OCI-LY3 (cell line): ENCODE measurements at regions not wholly inside any gene's neighbourhood (a gene's known extent, or its start where the extent isn't known, plus 50 kb on each side); places are given as distances from the start of the nearest gene placed in this dataset.

Experiments used
- H2AFZ ChIP-seq: fragments of 200-600, 300-600 bp; shearing (Covaris generic); 2 replicates; pipeline ENCODE4 v1.6.0; 2014; ENCODE audit warnings: antibody characterized with exemption, low read depth, low read length
- H3K27ac ChIP-seq: fragments of 200-600, 300-600 bp; sonication (generic); 2 replicates; pipeline ENCODE4 v1.5.1; 2014; ENCODE audit warnings: mild to moderate bottlenecking, low read length, moderate library complexity, mixed read lengths
- H3K27me3 ChIP-seq: fragments of 200-600, 300-600 bp; sonication (generic); 2 replicates; pipeline ENCODE4 v1.6.1; 2014; ENCODE audit warnings: low read depth, low read length, mixed read lengths
- H3K36me3 ChIP-seq: fragments of 200-600, 300-600 bp; sonication (generic); replicated peaks from 2 replicates; pipeline ENCODE3; 2014; ENCODE audit warnings: low read depth, low read length, mixed read lengths
- H3K4me1 ChIP-seq: fragments of 300-600, 200-600 bp; sonication (generic); 2 replicates; pipeline ENCODE4 v1.6.1; 2014; ENCODE audit warnings: low read length, mixed read lengths
- H3K4me2 ChIP-seq: fragments of 200-600, 300-600 bp; sonication (generic); 2 replicates; pipeline ENCODE4 v1.6.1; 2014; ENCODE audit warnings: low read length, mixed read lengths
- H3K4me3 ChIP-seq: fragments of 300-600, 200-600 bp; sonication (generic); 2 replicates; pipeline ENCODE4 v1.5.1; 2014; ENCODE audit warnings: antibody characterized with exemption, mild to moderate bottlenecking, low read length, moderate library complexity
- H3K79me2 ChIP-seq: fragments of 300-600, 200-600 bp; shearing (Covaris generic); 2 replicates; pipeline ENCODE4 v1.6.1; 2014; ENCODE audit warnings: mild to moderate bottlenecking, low read length, mixed read lengths
- H3K9ac ChIP-seq: fragments of 300-600, 200-600 bp; shearing (Covaris generic); 2 replicates; pipeline ENCODE4 v1.6.0; 2014; ENCODE audit warnings: mild to moderate bottlenecking, low read length, moderate library complexity
- H3K9me3 ChIP-seq: fragments of 200-600, 300-600 bp; shearing (Covaris generic); 2 replicates; pipeline ENCODE4 v1.6.1; 2014; ENCODE audit warnings: low read length, mixed read lengths; ENCODE audit not compliant: insufficient read depth
- H4K20me1 ChIP-seq: fragments of 200-600, 300-600 bp; sonication (generic); 2 replicates; pipeline ENCODE4 v1.6.1; 2016; ENCODE audit warnings: low read length, mixed read lengths; ENCODE audit not compliant: insufficient read depth
- EZH2phosphoT487 ChIP-seq: fragments of 200-600 bp; shearing (Covaris generic); IDR thresholded peaks from 2 replicates; pipeline ENCODE4 v1.6.1; 2018; ENCODE audit warnings: antibody characterized with exemption, mixed run types, low read depth
- TF ChIP-seq, protein P1 (sequence below): fragments of 200-600, 300-600 bp; sonication (generic); IDR thresholded peaks from 2 replicates; pipeline ENCODE4 v1.5.1; 2014; ENCODE audit warnings: antibody characterized with exemption, low read length, low read depth

DNA sequence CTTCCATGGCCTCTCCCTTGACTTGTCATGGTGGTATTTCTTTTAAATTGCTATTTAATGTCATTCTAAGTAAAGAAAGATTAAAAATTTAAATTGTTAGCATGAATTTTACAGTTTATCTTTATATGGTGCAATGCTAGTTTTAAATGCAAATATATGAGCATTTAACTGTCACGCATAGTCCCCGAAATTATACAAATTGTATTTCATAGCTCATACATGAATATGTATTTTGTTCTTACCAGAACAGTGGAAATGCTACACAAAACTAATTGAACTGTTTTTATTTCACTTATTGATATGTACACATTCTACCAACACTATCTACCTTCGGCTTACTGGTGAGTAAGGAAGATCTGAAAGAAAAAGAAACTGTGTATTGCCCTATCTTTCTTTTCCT is 125.8 kb downstream of the CARTPT start:
- Histone ChIP-seq H3K27me3 (no peaks in the 10 kb centered on the region), H3K9ac (no peak overlapping the region), H2AFZ (no peak overlapping the region), H3K4me2 (no peak overlapping the region), H3K79me2 (no peaks in the 10 kb centered on the region), H3K4me1 (no peaks in the 10 kb centered on the region), H4K20me1 (no peaks in the 10 kb centered on the region), H3K9me3 (no peaks in the 10 kb centered on the region), H3K27ac (no peak overlapping the region), H3K4me3 (no peak overlapping the region), H3K36me3 (no peaks in the 10 kb centered on the region)
- TF ChIP-seq, protein P1, sequence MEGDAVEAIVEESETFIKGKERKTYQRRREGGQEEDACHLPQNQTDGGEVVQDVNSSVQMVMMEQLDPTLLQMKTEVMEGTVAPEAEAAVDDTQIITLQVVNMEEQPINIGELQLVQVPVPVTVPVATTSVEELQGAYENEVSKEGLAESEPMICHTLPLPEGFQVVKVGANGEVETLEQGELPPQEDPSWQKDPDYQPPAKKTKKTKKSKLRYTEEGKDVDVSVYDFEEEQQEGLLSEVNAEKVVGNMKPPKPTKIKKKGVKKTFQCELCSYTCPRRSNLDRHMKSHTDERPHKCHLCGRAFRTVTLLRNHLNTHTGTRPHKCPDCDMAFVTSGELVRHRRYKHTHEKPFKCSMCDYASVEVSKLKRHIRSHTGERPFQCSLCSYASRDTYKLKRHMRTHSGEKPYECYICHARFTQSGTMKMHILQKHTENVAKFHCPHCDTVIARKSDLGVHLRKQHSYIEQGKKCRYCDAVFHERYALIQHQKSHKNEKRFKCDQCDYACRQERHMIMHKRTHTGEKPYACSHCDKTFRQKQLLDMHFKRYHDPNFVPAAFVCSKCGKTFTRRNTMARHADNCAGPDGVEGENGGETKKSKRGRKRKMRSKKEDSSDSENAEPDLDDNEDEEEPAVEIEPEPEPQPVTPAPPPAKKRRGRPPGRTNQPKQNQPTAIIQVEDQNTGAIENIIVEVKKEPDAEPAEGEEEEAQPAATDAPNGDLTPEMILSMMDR: no peak
- TF ChIP-seq EZH2phosphoT487: no peak

DNA sequence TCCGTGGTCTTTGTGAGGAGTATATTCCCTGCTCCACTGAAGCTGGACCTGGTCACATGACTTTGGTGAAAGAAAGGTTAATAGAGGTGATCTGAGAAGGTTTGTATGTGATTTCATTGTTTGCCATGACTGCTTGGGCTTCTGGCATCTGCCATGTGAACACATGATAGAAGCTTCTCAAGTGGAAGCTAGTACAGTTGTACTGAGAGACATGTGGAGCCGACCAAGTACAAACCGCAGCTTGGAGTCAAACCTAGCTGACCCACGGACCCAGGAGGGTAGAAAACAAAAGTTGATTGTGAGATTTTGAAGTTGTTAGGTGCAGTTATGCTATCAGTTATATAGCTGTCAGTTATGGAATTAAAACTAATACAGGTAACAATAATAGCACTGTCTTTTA is 140.4 kb downstream of the CARTPT start:
- no peak overlapping the region for H3K4me3 ChIP-seq
- no peaks in the 10 kb centered on the region for H3K79me2 ChIP-seq
- H3K9me3 ChIP-seq: no peaks in the 10 kb centered on the region
- no peaks in the 10 kb centered on the region for H3K36me3 ChIP-seq
- no peaks in the 10 kb centered on the region for H4K20me1 ChIP-seq
- H3K27me3 ChIP-seq: no peaks in the 10 kb centered on the region
- no peak overlapping the region for H3K4me2 ChIP-seq
- no peaks in the 10 kb centered on the region for H3K4me1 ChIP-seq
- TF ChIP-seq, protein P1: no peak
- TF ChIP-seq EZH2phosphoT487: no peak
- H3K27ac ChIP-seq: no peak overlapping the region
- no peak overlapping the region for H3K9ac ChIP-seq
- no peak overlapping the region for H2AFZ ChIP-seq

DNA sequence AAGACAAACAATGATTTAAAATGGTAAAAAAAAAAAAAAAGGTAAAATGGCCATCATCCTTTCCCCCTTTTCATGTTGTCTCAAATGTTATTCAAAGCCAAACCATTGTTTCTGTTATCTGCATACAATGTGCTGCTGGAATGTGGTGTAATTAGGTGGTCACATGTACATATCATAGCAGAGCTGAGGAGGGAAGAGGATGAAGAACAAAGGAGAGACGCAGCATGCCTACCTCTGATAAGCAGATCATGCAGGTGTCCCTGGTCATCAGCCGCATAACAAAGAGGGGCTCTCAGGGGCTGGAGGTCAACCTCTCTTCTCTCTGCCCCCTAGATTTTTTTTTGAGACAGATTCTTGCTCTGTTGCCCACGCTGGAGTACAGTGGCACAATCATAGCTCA is 141.0 kb downstream of the CARTPT start:
- H3K4me2 ChIP-seq: no peak overlapping the region
- no peak overlapping the region for H3K27ac ChIP-seq
- H3K27me3 ChIP-seq: no peaks in the 10 kb centered on the region
- no peaks in the 10 kb centered on the region for H4K20me1 ChIP-seq
- no peaks in the 10 kb centered on the region for H3K79me2 ChIP-seq
- H3K4me3 ChIP-seq: no peak overlapping the region
- no peaks in the 10 kb centered on the region for H3K4me1 ChIP-seq
- no peak overlapping the region for H2AFZ ChIP-seq
- TF ChIP-seq, protein P1: no peak
- no peak for TF ChIP-seq EZH2phosphoT487
- no peaks in the 10 kb centered on the region for H3K36me3 ChIP-seq
- no peaks in the 10 kb centered on the region for H3K9me3 ChIP-seq
- no peak overlapping the region for H3K9ac ChIP-seq

DNA sequence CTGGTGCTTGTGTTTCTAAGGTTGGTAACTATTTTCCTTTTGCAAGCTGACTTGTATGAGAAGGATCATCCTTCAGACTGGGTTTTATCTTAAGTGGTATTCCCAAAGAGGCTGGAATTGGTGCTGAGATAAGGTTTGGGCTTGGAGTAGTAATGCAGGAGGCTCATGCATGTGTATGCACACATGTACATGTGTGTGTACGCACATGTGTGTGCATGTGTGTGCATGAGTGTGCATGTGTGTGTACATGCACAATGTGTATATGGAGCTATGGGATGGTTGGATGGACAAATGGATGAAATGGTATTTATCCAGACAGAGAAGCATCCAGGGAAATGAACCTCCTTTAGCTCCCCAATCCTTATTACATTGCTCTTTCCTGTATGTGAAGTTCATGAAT is 142.6 kb downstream of the CARTPT start:
- no peak overlapping the region for H3K9ac ChIP-seq
- no peak overlapping the region for H3K4me2 ChIP-seq
- H3K9me3 ChIP-seq: no peaks in the 10 kb centered on the region
- no peaks in the 10 kb centered on the region for H3K27me3 ChIP-seq
- no peak overlapping the region for H3K4me3 ChIP-seq
- TF ChIP-seq, protein P1: no peak
- no peak for TF ChIP-seq EZH2phosphoT487
- H3K36me3 ChIP-seq: no peaks in the 10 kb centered on the region
- no peak overlapping the region for H2AFZ ChIP-seq
- no peaks in the 10 kb centered on the region for H3K4me1 ChIP-seq
- no peaks in the 10 kb centered on the region for H3K79me2 ChIP-seq
- no peak overlapping the region for H3K27ac ChIP-seq
- no peaks in the 10 kb centered on the region for H4K20me1 ChIP-seq
